ENCODE measurements at regions not wholly inside any gene's neighbourhood (a gene's known extent, or its start where the extent isn't known, plus 50 kb on each side); places are given as distances from the start of the nearest gene placed in this dataset.

GRCh38 chr4:117549524-117549923, 464.1 kb upstream of the TRAM1L1 start:
- no peak overlapping the region for H3K27ac ChIP-seq (ENCODE audit: low read length)
- POLR2A ChIA-PET, result no interaction called here
- H3K4me1 ChIP-seq (ENCODE audit: control insufficient read depth, insufficient read depth, low read length), result no peaks in the 10 kb centered on the region
- no peaks in the 10 kb centered on the region for H3K9me3 ChIP-seq (ENCODE audit: control insufficient read depth, insufficient read depth, low read depth, low read length)
- CTCF ChIA-PET, result no interaction called here
- intact Hi-C loops (cut with micrococcal nuclease; ENCODE audit: unreplicated experiment), result no loop called here
- no TSS peak for BruUV-seq (replicated peaks)
- TF ChIP-seq POLR2AphosphoS5 (IDR thresholded peaks at IDR 0.05; ENCODE audit: low read depth, low read length), result no peak
- H3K4me3 ChIP-seq (ENCODE audit: low read depth in 2 of 2, low read length in 2 of 2), result no peak overlapping the region
- ATAC-seq (no peak), DNase-seq (ENCODE audit: low read depth, low spot score) (no peak)
- no peaks in the 10 kb centered on the region for H3K36me3 ChIP-seq (ENCODE audit: control insufficient read depth, insufficient read depth, low read length)
- no peaks in the 10 kb centered on the region for H3K27me3 ChIP-seq (ENCODE audit: control insufficient read depth, insufficient read depth, low read length)
- in situ Hi-C loops (cut with HindIII; ENCODE audit: low pct_unique_long_range_greater_than_20kb, low sequenced_read_pairs), result no loop called here

GRCh38 chr4:117550085-117550484, 464.7 kb upstream of the TRAM1L1 start:
- H3K27ac ChIP-seq (ENCODE audit: low read length), result no peak overlapping the region
- ChIA-PET CTCF (no interaction called here), POLR2A (no interaction called here)
- intact Hi-C loops (cut with micrococcal nuclease; ENCODE audit: unreplicated experiment), result no loop called here
- no peaks in the 10 kb centered on the region for H3K27me3 ChIP-seq (ENCODE audit: control insufficient read depth, insufficient read depth, low read length)
- BruUV-seq (replicated peaks), result no TSS peak
- H3K4me3 ChIP-seq (ENCODE audit: low read depth in 2 of 2, low read length in 2 of 2), result no peak overlapping the region
- no peak for ATAC-seq
- in situ Hi-C loops (cut with HindIII; ENCODE audit: low pct_unique_long_range_greater_than_20kb, low sequenced_read_pairs), result no loop called here
- TF ChIP-seq POLR2AphosphoS5 (IDR thresholded peaks at IDR 0.05; ENCODE audit: low read depth, low read length) (no peak), REST (IDR thresholded peaks at IDR 0.05; ENCODE audit: insufficient read depth in 1 of 2, low read depth in 2 of 2, low read length in 1 of 2) (no peak), TCF7L2 (IDR thresholded peaks at IDR 0.05; ENCODE audit: low read depth, low read length) (no peak), CTCF (IDR thresholded peaks at IDR 0.05) (no peak), SIN3A (IDR thresholded peaks at IDR 0.05; ENCODE audit: borderline replicate concordance, insufficient read depth, low read depth, low read length) (no peak)
- H3K36me3 ChIP-seq (ENCODE audit: control insufficient read depth, insufficient read depth, low read length), result no peaks in the 10 kb centered on the region
- H3K4me1 ChIP-seq (ENCODE audit: control insufficient read depth, insufficient read depth, low read length), result no peaks in the 10 kb centered on the region
- H3K9me3 ChIP-seq (ENCODE audit: control insufficient read depth, insufficient read depth, low read depth, low read length), result no peaks in the 10 kb centered on the region
- DNase-seq (ENCODE audit: low read depth, low spot score), result no peak

GRCh38 chr4:117560329-117560728, 474.0 kb upstream of the NDST3 start:
- TF ChIP-seq REST (IDR thresholded peaks at IDR 0.05; ENCODE audit: insufficient read depth in 1 of 2, low read depth in 2 of 2, low read length in 1 of 2) (no peak), CTCF (IDR thresholded peaks at IDR 0.05) (no peak; the same call in 1 of the 2 replicates), TCF7L2 (IDR thresholded peaks at IDR 0.05; ENCODE audit: low read depth, low read length) (no peak), SIN3A (IDR thresholded peaks at IDR 0.05; ENCODE audit: borderline replicate concordance, insufficient read depth, low read depth, low read length) (no peak), POLR2AphosphoS5 (IDR thresholded peaks at IDR 0.05; ENCODE audit: low read depth, low read length) (no peak)
- Histone ChIP-seq H3K27me3 (ENCODE audit: control insufficient read depth, insufficient read depth, low read length) (no peaks in the 10 kb centered on the region), H3K4me3 (ENCODE audit: low read depth in 2 of 2, low read length in 2 of 2) (no peak overlapping the region), H3K9me3 (ENCODE audit: control insufficient read depth, insufficient read depth, low read depth, low read length) (no peaks in the 10 kb centered on the region), H3K27ac (ENCODE audit: low read length) (no peak overlapping the region), H3K4me1 (ENCODE audit: control insufficient read depth, insufficient read depth, low read length) (no peaks in the 10 kb centered on the region), H3K36me3 (ENCODE audit: control insufficient read depth, insufficient read depth, low read length) (no peaks in the 10 kb centered on the region)
- in situ Hi-C loops (cut with HindIII; ENCODE audit: low pct_unique_long_range_greater_than_20kb, low sequenced_read_pairs), result no loop called here
- CTCF ChIA-PET, result no interaction called here
- ATAC-seq (no peak), DNase-seq (ENCODE audit: low read depth, low spot score) (peak; percentile 2)
- intact Hi-C loops (cut with micrococcal nuclease; ENCODE audit: unreplicated experiment), result no loop called here
- no TSS peak for BruUV-seq (replicated peaks)
- POLR2A ChIA-PET, result no interaction called here
